22Rv1 (cell line): ENCODE measurements at regions not wholly inside any gene's neighbourhood (a gene's known extent, or its start where the extent isn't known, plus 50 kb on each side); places are given as distances from the start of the nearest gene placed in this dataset.

Source experiments
- ZFX ChIP-seq: fragments of 450-650 bp; IDR thresholded peaks from 2 replicates; pipeline ENCODE4 v1.6.1; 2017; ENCODE audit warnings: antibody characterized with exemption, borderline replicate concordance
- TF ChIP-seq, protein P1 (sequence below): fragments of 450-650 bp; IDR thresholded peaks from 2 replicates; pipeline ENCODE4 v1.5.1; 2017; ENCODE audit warnings: mild to moderate bottlenecking

DNA sequence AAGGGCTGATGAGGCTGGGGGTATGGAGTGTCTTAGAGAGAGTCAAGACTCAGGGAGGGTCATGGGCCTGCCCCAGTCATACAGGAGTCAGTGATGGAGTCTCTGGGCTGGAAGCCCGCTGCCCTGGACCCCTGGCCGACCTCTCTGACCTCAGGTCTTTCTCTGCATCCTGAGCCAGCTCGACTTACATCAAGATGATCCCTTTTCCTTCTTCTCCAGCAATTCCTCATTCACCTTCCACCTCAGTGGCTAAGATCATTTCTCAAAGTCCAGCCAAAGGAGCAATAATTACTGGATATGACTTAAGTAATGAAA, 308.6 kb downstream of the MATN1 start:
- TF ChIP-seq, protein P1, sequence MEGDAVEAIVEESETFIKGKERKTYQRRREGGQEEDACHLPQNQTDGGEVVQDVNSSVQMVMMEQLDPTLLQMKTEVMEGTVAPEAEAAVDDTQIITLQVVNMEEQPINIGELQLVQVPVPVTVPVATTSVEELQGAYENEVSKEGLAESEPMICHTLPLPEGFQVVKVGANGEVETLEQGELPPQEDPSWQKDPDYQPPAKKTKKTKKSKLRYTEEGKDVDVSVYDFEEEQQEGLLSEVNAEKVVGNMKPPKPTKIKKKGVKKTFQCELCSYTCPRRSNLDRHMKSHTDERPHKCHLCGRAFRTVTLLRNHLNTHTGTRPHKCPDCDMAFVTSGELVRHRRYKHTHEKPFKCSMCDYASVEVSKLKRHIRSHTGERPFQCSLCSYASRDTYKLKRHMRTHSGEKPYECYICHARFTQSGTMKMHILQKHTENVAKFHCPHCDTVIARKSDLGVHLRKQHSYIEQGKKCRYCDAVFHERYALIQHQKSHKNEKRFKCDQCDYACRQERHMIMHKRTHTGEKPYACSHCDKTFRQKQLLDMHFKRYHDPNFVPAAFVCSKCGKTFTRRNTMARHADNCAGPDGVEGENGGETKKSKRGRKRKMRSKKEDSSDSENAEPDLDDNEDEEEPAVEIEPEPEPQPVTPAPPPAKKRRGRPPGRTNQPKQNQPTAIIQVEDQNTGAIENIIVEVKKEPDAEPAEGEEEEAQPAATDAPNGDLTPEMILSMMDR: no peak
- TF ChIP-seq ZFX: no peak
